ENCODE measurements at regions not wholly inside any gene's neighbourhood (a gene's known extent, or its start where the extent isn't known, plus 50 kb on each side); places are given as distances from the start of the nearest gene placed in this dataset.
"Not testable (repeated sequence)": the region's sequence is repeated elsewhere in the genome, so short reads cannot be mapped to it uniquely, and the experiment has no call there.

GRCh38 chr2:236375973-236376476 is 111.8 kb upstream of the ASB18 start:
- no peak for DNase-seq

GRCh38 chr2:236376566-236377244 is 112.5 kb upstream of the ASB18 start:
- no peak for DNase-seq

GRCh38 chr2:236380051-236380612 is 115.9 kb upstream of the ASB18 start:
- DNase-seq: no peak

GRCh38 chr2:236381253-236381652 is 117.0 kb upstream of the ASB18 start:
- peak; percentile 38 for DNase-seq

GRCh38 chr2:236389284-236390216 is 125.3 kb upstream of the ASB18 start:
- not testable (repeated sequence) for DNase-seq

- no peak for DNase-seq
Measured at GRCh38 chr2:236393101-236393500, 128.9 kb upstream of the ASB18 start.

GRCh38 chr2:236393581-236393980 is 129.4 kb upstream of the ASB18 start:
- no peak for DNase-seq

- DNase-seq: no peak
Measured at GRCh38 chr2:236394571-236394970, 130.4 kb upstream of the ASB18 start.

GRCh38 chr2:236395067-236395466 is 130.9 kb upstream of the ASB18 start:
- DNase-seq: no peak

- DNase-seq: no peak
Measured at GRCh38 chr2:236396818-236397350, 132.7 kb upstream of the ASB18 start.

GRCh38 chr2:236397681-236398080 is 133.5 kb upstream of the ASB18 start:
- no peak for DNase-seq

GRCh38 chr2:236399409-236399808 is 135.2 kb upstream of the ASB18 start:
- no peak for DNase-seq

- DNase-seq: no peak
Measured at GRCh38 chr2:236400046-236400574, 135.9 kb upstream of the ASB18 start.

- no peak for DNase-seq
Measured at GRCh38 chr2:236400594-236401360, 136.6 kb upstream of the ASB18 start.

GRCh38 chr2:236402033-236402790 is 138.0 kb upstream of the ASB18 start:
- DNase-seq: no peak

- no peak for DNase-seq
Measured at GRCh38 chr2:236403125-236403524, 138.9 kb upstream of the ASB18 start.

- DNase-seq: no peak
Measured at GRCh38 chr2:236403811-236404210, 139.6 kb upstream of the ASB18 start.

GRCh38 chr2:236404346-236404745 is 140.1 kb upstream of the ASB18 start:
- no peak for DNase-seq

- no peak for DNase-seq
Measured at GRCh38 chr2:236405357-236405756, 141.2 kb upstream of the ASB18 start.

GRCh38 chr2:236408090-236408489 is 143.9 kb upstream of the ASB18 start:
- no peak for DNase-seq

GRCh38 chr2:236408786-236409185 is 144.6 kb upstream of the ASB18 start:
- no peak for DNase-seq
